NCI-H524 (cell line): ENCODE measurements at regions not wholly inside any gene's neighbourhood (a gene's known extent, or its start where the extent isn't known, plus 50 kb on each side); places are given as distances from the start of the nearest gene placed in this dataset.
"Not testable (repeated sequence)": the region's sequence is repeated elsewhere in the genome, so short reads cannot be mapped to it uniquely, and the experiment has no call there.

Source experiments
- DNase-seq, 2 experiments: peaks; one replicate each; lab custom pipeline; 2025; lab: John Stamatoyannopoulos, UW

- DNase-seq, result no peak
Observed at GRCh38 chr1:213531369-213532310, 456.1 kb upstream of the PROX1 start.

DNA sequence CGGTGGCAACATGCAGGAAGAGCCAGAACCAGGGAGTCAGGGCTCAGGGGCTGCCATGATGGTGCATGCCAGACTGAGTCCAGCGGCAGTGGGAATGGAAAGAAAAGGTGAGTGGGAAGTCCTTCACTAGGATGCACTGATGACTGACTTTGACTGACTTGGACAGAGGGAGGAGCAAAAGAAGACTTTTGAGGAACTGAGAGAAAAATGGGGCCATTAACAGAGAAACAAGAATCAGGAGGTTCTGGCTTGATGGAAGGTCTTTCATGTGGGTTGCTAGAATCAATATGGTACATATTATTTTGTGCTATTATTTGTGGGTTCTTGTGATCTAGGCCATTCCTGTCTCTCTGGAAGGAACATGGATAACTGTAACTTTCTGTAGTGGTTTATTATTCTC, 454.6 kb upstream of the PROX1 start:
- no peak for DNase-seq

DNA sequence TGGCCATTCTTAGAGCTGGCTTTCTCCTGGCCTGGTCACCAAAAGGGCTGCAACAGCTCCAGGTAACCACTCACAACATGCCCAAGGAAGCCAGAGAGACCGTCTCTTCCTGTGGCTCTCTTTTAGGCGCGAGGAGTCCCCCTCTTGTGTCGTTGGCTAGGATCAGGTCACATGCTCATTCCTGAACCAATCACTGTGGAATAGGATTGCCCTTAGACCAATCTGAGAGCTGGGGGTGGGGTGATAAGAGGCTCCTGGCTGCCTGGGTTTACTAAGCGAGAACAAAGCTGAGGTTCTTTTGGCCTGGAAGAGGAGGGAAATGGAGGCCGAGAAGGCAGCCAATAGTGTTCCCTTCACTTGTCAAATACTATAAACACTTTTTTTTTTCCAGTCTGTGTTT, 452.1 kb upstream of the PROX1 start:
- no peak for DNase-seq

DNA sequence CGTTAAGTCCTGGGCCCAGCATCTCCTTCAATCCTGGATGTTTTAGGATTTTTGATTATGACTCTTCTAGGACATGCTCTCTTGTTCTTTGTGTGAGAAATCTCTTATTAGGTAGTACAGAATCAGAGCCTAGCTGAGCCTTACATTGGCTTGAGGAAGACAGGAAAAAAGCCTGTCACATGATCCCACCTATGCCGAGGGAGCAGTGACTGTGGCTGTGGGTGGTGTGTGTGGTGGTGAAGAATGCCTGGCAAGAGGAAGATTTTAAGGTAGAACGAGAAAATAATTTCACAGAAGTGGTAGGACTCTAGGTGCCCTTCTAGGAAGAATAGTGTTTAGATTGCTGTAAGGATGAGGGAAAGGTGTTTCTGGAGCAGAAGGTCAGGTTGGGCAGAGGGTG, 449.5 kb upstream of the PROX1 start:
- no peak for DNase-seq

- DNase-seq, result no peak
Observed at GRCh38 chr1:213539464-213539863, 448.3 kb upstream of the PROX1 start.

- peak; percentile 39 to 72 for DNase-seq
Observed at GRCh38 chr1:213541641-213542040, 446.1 kb upstream of the PROX1 start.

DNA sequence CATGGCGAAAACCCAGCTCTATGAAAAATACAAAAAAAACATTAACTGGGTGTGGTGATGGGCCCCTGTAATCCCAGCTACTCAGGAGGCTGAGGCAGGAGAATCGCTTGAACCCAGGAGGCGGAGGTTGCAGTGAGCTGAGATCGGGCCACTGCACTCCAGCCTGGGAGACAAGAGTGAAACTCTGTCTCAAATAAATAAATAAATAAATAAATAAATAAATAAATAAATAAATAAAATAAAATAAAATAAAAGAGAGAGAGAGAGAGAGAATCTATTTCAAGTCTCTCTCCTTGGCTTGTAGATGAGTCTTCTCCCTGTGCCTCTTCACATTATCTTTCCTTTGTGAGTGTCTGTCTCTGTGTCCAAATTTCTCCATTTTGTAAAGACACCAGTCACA, 442.6 kb upstream of the PROX1 start:
- not testable (repeated sequence) for DNase-seq

GRCh38 chr1:213549982-213550381, 437.8 kb upstream of the PROX1 start:
- DNase-seq, result no peak

- DNase-seq, result no peak
Observed at GRCh38 chr1:213550804-213551203, 437.0 kb upstream of the PROX1 start.

DNA sequence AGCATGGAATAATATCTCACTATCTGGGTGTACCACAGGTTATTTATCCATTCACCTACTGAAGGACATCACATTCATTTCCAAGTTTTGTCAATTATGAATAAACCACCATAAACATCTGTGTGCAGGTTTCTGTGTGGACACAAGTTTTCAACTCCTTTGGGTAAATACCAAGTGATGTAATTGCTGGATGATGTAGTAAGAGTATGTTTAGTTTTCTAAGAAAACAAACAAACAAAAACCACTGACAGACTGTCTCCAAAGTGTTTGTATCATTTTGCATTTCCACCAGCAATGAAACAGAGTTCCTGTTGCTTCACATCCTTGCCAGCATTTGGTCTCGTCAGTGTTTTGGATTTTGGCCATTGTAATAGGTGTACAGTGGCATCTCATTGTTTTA, 435.7 kb upstream of the PROX1 start:
- DNase-seq, result no peak

GRCh38 chr1:213560226-213560625, 427.5 kb upstream of the PROX1 start:
- no peak for DNase-seq

GRCh38 chr1:213561870-213562269, 425.9 kb upstream of the PROX1 start:
- no peak for DNase-seq

- peak; percentile 33 to 64 for DNase-seq
Observed at GRCh38 chr1:213564215-213564659, 423.5 kb upstream of the PROX1 start.

DNA sequence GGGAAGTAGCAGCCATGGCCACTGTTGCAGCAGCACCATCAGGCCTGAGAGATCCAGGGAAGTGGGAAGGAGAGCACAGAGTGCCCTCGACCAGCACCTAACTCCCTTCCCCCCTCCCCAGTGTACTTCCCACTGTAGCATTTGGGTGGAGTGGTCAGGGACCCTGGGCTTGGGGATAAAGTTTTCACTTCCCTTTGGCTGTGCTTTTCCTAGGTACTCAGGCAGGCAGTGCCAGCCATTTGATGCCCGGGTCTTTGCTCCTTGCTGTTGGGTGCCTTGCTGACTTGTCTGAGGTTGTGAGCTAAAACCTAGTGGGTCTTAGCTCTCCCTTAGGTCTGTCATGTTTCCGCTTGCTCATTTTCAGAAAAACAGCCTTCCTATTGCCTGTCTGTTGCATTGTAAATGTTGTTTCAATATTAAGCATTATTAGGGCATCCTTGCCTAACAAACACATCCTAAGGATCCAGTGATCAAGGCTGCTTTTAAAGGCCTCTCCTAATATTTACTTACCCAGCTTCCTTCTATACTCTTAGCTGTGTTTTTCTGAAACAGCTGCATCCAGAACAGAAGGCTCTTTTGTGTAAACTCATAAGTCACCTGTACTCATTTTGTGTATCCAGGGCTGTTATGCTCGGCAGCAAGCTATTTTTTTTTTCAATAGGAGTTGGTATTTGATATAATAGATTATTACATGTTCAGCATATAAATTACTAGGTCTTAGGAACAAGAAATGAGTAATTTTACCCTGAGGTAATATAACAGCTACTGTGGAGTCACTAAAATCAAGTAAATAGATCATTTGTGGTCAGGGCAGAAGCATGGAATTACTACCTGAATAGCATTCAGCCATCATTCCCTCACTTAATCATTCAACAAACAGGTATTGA, 418.6 kb upstream of the PROX1 start:
- no peak for DNase-seq

- no peak for DNase-seq
Observed at GRCh38 chr1:213569816-213570150, 418.0 kb upstream of the PROX1 start.

DNA sequence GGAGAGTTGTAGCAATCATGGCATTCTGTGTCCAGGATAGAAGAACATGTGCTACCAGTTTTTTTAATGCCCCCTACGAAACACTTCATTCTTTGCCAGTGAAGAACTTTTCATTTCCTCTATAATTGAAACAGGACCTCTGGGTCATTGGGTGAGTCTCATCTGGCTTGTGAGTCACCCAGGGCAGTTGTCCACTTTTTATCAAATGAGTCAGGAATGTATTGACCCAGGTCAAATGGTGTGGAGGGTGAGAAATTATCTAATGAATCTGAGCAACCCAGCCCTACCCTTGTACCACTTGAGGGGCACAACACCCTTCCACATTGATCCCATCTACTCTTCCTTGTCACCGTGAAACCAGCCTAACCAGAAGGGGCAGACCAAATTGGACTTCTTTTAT, 417.3 kb upstream of the PROX1 start:
- DNase-seq, result no peak

- no peak for DNase-seq
Observed at GRCh38 chr1:213571419-213571818, 416.4 kb upstream of the PROX1 start.

- no peak for DNase-seq
Observed at GRCh38 chr1:213571843-213572242, 415.9 kb upstream of the PROX1 start.

DNA sequence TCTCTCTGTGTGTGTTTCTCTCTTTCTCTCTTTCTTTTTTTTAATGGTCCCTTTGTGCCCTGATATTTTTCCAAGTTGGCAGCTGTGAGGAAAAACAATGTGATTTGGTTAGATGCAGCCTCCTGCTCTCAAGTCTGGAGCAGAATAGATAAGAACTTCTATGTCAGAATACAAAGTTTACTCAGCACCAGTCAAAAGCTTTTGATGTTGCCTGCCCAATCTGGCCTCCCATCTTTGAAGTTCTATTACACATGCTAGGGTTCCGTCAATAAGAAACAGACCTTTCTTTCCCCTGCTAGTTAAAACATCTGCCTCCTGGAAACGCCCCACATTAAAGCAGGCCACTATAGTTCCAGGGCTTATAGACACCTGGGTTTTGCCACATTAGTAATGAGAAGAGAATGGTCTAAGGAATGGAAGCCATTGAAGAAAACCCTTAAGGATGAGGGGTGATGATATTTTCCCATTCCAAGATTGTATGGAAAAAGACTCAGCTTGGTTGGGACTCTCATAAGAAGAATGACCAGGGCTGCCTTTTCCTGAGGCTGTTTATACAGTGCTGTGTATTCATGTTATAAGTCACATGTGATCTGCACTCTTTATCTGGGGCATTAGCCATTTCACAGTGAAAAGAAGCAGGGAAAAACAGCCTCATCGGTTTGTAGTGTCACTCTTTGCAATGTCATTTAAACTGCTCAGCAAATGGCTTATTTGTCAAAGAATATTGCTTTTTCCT, 414.7 kb upstream of the PROX1 start:
- no peak for DNase-seq

GRCh38 chr1:213573648-213574009, 414.1 kb upstream of the PROX1 start:
- DNase-seq, result no peak

DNA sequence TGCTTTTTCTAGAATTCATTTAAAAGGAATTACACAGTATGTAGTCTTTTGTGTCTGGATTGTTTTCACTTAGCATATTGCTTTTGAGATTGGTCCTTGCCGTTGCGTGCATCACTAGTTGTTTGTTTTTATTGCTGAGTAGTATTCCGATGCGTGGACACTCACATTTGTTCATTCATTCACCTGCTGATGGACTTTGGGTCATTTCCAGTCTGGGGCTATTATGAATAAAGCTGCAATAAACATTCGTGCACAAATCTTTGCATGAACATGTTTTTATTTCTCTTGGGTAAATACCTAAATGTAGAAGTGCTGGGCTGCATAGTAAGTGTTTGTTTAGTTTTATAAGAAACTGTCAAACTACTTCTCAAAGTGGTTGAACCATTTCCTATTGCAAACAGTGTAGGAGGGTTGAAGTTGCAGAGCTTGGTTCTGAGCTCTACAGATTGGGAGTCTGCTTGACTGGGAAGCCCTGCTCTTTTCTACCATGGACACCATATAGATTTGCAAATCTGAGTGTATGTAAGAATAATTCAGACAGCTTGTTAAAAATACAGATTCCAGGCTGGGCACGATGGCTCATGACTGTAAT, 404.7 kb upstream of the PROX1 start:
- no peak for DNase-seq

GRCh38 chr1:213584272-213584671, 403.5 kb upstream of the PROX1 start:
- DNase-seq, result peak in 1 of 2 experiments; percentile 41
